Erythroblast (primary cell): ENCODE measurements at regions not wholly inside any gene's neighbourhood (a gene's known extent, or its start where the extent isn't known, plus 50 kb on each side); places are given as distances from the start of the nearest gene placed in this dataset.

Experiments used
- DNase-seq, 2 experiments: peaks; one replicate each; lab custom pipeline; 2025; lab: John Stamatoyannopoulos, UW
- GATA1 ChIP-seq: IDR thresholded peaks from 2 replicates; pipeline ENCODE4 v1.6.1; 2011; ENCODE audit warnings: low read depth, mild to moderate bottlenecking, control low read depth, low read length, moderate library complexity
- POLR2A ChIP-seq: IDR thresholded peaks from 2 replicates; pipeline ENCODE4 v1.6.1; 2011; ENCODE audit warnings: mild to moderate bottlenecking, low read length

DNA sequence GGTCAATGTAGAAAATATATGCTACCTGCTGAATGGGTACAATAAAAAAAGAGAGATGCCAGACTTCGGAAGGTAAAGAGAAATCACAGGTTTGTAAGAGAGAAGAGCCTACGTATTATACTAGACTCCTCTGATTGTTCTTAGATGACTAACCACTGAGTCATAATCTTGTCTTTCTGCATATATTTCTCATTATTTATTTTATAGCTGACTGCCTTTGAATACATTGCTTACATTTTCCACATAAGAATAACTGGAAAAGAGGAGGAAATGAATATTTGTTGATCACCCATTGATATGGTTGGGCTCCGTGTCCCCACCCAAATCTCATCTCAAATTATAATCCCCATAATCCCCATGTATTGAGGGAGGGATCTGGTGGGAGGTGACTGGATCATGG, 90.3 kb upstream of the RAB27B start:
- no peak for DNase-seq
- TF ChIP-seq GATA1: no peak
- no peak for TF ChIP-seq POLR2A

DNA sequence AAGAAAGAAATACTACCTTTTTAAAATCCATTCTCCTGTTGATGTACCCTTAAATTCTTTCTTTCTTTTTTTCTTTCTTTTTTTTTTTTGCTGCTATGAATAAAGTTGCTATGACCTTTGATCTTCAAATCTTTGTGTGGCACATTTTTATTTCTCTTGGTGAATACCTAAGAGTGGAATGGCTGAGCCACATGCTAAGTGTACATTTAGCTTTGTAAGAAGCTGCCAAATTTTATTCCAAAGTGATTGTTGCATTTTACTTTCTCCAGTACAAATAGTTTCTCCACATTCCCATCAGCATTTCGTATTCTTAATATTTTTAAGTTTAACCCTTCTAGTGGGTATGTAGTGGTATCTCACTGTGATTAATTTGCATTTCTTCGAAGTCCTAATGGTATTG, 88.8 kb upstream of the RAB27B start:
- TF ChIP-seq POLR2A: no peak
- TF ChIP-seq GATA1: no peak
- no peak for DNase-seq

DNA sequence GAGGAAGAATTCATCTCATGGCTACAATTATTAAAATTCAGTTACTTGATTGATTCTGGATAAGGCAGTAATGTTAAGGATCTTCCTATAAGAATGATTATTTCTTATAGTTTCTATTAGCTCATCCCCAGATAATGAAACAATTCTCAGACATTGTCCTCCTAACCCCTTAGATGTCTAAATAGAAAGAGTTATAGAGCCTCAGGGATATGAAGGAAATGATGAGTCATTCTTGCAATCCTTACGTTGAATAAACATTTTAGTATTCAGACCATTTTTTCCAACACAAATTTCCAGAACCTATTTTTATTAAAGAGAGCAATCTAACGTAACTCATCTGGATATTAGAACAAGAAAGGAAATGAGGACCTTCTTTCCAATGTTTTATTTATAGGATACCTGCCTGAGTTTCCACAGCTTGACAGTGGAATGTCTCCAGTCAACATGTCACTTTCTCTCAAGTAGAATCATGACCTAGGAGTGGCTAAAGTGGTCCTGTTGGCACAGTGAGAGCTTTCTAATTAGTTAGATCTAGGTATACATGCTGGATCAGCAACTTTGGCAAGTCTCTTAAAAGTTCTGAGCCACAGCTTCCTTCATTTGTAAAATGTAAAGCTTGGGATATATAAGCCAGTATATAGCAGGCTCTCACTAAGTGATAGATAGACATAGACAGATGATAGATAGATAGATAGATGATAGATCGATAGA, 88.0 kb upstream of the RAB27B start:
- DNase-seq: no peak
- TF ChIP-seq POLR2A: no peak
- no peak for TF ChIP-seq GATA1

- no peak for DNase-seq
- TF ChIP-seq GATA1 (no peak), POLR2A (no peak)
These were observed 86.2 kb upstream of the RAB27B start for GRCh38 chr18:54742120-54742519.

- TF ChIP-seq POLR2A: no peak
- TF ChIP-seq GATA1: no peak
- no peak for DNase-seq
These were observed 85.3 kb upstream of the RAB27B start for GRCh38 chr18:54742659-54743604.

DNA sequence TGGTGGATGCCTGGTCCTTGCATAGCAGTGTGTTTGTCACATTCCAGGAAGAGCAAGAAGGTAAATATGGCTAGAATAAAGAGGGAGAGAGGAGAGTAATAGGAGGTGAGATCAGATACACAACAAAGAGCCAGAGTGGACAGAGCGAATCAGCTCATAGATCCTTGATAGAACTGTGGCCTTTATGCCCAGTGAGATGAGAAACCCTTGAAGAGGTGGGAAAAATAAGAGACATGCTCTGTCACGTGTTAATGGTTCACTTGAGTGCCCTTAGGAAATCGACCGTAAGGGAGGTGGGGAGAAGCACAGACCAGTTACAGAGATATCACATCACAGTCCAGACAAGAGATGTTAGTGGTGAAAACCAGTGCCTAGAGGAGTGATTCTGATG, 84.7 kb upstream of the RAB27B start:
- TF ChIP-seq GATA1: no peak
- no peak for TF ChIP-seq POLR2A

GRCh38 chr18:54749291-54749690, 79.0 kb upstream of the RAB27B start:
- TF ChIP-seq POLR2A (no peak), GATA1 (no peak)
- no peak for DNase-seq

More for the DNA sequence above, 84.7 kb upstream of the RAB27B start:
- DNase-seq: no peak

GRCh38 chr18:54750350-54750749, 77.9 kb upstream of the RAB27B start:
- TF ChIP-seq GATA1 (no peak), POLR2A (no peak)
- no peak for DNase-seq

- no peak for TF ChIP-seq POLR2A
- TF ChIP-seq GATA1: no peak
- no peak for DNase-seq
These were observed 76.1 kb upstream of the RAB27B start for GRCh38 chr18:54752185-54752584.

DNA sequence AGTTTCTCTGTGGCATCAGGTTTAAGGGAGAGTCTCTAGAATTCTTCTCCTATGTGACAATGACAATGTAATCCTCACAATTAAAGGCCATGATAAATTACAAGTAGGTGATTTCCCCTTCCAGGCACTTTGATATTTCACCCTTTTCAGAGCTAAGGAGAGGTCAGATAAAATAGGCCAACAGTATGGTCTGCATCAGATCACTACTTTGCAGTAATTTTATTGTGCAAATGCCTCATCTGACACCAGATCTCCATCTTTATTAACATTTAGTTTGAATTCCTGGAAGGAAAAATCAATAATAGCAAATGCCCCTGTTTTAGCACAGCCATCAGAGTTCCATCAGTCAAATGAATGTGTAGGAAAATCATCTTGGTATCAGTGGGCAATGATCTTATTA, 72.8 kb upstream of the RAB27B start:
- DNase-seq: no peak
- no peak for TF ChIP-seq GATA1
- TF ChIP-seq POLR2A: no peak

DNA sequence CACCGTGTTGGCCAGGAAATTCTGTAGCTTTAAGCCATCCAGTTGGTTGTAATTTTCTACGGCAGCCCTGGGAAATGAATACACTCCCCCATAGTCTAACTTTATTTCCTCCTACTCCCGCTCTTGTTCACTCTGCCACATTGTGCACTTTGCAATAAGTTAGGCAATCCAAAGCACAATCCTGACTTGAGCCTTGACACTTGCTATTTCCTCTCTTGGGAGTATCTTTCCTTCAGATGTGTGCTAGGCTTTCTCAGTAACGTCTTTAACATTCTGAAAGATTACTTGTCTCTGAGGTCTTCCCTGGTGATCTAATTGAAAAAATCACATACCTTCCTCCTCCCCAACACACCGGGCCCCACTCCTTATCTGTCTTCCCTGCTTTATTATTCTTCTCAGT, 65.9 kb upstream of the RAB27B start:
- no peak for TF ChIP-seq POLR2A
- no peak for DNase-seq

- DNase-seq: no peak
- TF ChIP-seq GATA1: no peak
- TF ChIP-seq POLR2A: no peak
These were observed 63.5 kb upstream of the RAB27B start for GRCh38 chr18:54764786-54765185.

DNA sequence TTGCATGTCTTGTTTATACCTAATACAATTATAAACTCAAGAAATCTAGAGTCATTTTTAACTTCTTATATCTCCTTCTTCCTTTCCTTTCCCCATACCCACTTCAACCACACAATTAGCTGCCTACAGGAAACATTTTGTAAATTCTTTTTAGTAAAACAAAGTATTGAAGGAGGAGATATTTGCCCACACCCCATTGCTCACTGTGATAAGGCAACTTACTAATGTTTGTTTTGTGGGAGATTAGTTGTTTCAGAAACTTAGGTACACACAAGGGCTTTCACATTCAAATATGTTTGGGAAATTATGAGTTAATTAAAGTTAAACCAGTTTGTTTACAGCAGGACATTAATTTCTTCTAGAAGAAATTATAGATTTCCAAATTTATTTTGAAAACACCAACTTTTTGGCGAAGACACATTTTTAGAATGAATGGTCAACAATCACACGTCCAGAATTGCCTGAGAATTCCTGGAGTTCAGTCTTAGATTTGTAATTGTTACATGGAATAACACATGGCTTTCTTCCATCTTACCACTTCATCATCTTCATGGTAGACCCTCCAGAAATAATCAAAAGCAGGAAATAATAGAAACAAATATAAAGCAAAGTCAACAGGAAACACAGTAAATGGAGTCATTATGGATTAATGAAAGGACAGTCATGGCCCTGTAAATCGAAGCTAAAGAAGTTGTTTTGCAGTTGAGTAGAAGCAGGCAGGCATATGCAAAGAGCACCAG, 62.5 kb upstream of the RAB27B start:
- TF ChIP-seq POLR2A: no peak
- TF ChIP-seq GATA1: no peak
- DNase-seq: peak; percentile 14 to 47

DNA sequence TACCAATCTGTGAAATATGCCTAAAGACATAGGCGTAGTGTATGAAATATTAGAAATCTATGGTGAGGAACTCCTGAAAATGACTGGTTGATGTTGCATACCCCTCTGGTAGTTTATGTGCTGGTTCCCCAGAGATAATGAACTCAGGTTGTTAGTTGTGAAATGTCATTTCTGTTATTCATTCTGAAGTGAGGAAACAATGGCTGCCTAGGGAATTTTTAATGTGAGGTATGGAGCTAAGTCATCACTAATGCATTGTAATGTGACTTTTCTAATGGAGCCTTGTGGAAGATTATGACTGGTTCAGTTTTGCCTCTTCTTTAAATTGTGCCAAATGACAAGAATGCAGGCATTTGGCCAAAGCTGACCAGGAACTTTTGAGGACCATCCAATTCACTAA, 61.6 kb upstream of the RAB27B start:
- no peak for DNase-seq
- no peak for TF ChIP-seq GATA1
- TF ChIP-seq POLR2A: no peak
